ENCODE measurements at regions not wholly inside any gene's neighbourhood (a gene's known extent, or its start where the extent isn't known, plus 50 kb on each side); places are given as distances from the start of the nearest gene placed in this dataset.

- peak; percentile 43 for DNase-seq
These were observed 258.9 kb downstream of the UACA start for GRCh38 chr15:70504299-70504951.

GRCh38 chr15:70503798-70504298, 259.5 kb downstream of the UACA start:
- DNase-seq = no peak

GRCh38 chr15:70503073-70503745, 260.1 kb downstream of the UACA start:
- no peak for DNase-seq

GRCh38 chr15:70502529-70502928, 260.8 kb downstream of the UACA start:
- DNase-seq = no peak

GRCh38 chr15:70501849-70502248, 261.5 kb downstream of the UACA start:
- no peak for DNase-seq

- no peak for DNase-seq
These were observed 262.1 kb downstream of the UACA start for GRCh38 chr15:70501121-70501727.

- DNase-seq = no peak
These were observed 263.6 kb downstream of the UACA start for GRCh38 chr15:70499791-70500190.

GRCh38 chr15:70498096-70498626, 265.2 kb downstream of the UACA start:
- DNase-seq = no peak

- DNase-seq = no peak
These were observed 265.7 kb downstream of the UACA start for GRCh38 chr15:70497661-70498060.

GRCh38 chr15:70495991-70496599, 267.3 kb downstream of the UACA start:
- no peak for DNase-seq

GRCh38 chr15:70494852-70495571, 268.3 kb downstream of the UACA start:
- no peak for DNase-seq

GRCh38 chr15:70494517-70494851, 268.9 kb downstream of the UACA start:
- DNase-seq = no peak

- no peak for DNase-seq
These were observed 269.4 kb downstream of the UACA start for GRCh38 chr15:70493787-70494516.

- DNase-seq = no peak
These were observed 270.0 kb downstream of the UACA start for GRCh38 chr15:70493376-70493775.

GRCh38 chr15:70492240-70493177, 270.8 kb downstream of the UACA start:
- DNase-seq = peak; percentile 37

GRCh38 chr15:70491641-70492040, 271.7 kb downstream of the UACA start:
- DNase-seq = no peak

GRCh38 chr15:70491201-70491621, 272.1 kb downstream of the UACA start:
- DNase-seq = no peak

GRCh38 chr15:70490838-70491155, 272.6 kb downstream of the UACA start:
- DNase-seq = no peak

- DNase-seq = no peak
These were observed 273.1 kb downstream of the UACA start for GRCh38 chr15:70490148-70490837.
